IPS-18a (cell line): ENCODE measurements at regions not wholly inside any gene's neighbourhood (a gene's known extent, or its start where the extent isn't known, plus 50 kb on each side); places are given as distances from the start of the nearest gene placed in this dataset.
"Not testable (repeated sequence)": the region's sequence is repeated elsewhere in the genome, so short reads cannot be mapped to it uniquely, and the experiment has no call there.

Source experiments
- H3K27ac ChIP-seq: one replicate; pipeline ENCODE4 v1.5.1; 2013; ENCODE audit warnings: low read length
- H3K27me3 ChIP-seq: one replicate; pipeline ENCODE4 v1.6.1; 2013; ENCODE audit warnings: mild to moderate bottlenecking, low read length; ENCODE audit not compliant: control insufficient read depth, insufficient read depth
- H3K36me3 ChIP-seq: one replicate; pipeline ENCODE4 v1.6.1; 2013; ENCODE audit warnings: low read depth, low read length; ENCODE audit not compliant: control insufficient read depth
- H3K4me1 ChIP-seq: one replicate; pipeline ENCODE4 v1.6.1; 2013; ENCODE audit warnings: low read depth, low read length; ENCODE audit not compliant: control insufficient read depth
- H3K4me3 ChIP-seq: one replicate; pipeline ENCODE4 v1.5.1; 2013; ENCODE audit warnings: low read length
- H3K9ac ChIP-seq: one replicate; pipeline ENCODE4 v1.6.1; 2013; ENCODE audit warnings: mild to moderate bottlenecking, low read length, moderate library complexity
- H3K9me3 ChIP-seq: one replicate; pipeline ENCODE4 v1.6.1; 2013; ENCODE audit warnings: low read depth, low read length; ENCODE audit not compliant: control insufficient read depth

DNA sequence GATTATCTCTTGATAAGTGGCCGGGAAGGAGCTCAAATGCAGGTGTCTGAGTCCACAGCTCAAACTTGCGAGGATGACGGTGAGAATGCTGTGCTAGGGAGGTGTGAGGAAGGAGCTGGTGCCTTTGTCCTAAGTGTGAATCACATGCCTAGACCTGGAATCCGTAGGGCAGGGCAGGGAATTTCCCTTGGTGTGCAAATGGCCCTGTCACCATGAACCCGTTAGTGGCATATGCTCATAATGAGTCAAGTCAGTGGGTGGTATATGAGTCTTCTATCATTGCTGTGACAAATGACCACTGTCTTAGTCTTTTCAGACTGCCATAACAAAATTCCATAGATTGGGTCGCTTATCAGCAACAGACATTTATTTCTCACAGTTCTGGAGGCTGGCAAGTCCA is 163.1 kb upstream of the NBPF12 start:
- not testable (repeated sequence) for H3K27ac ChIP-seq, H3K9me3 ChIP-seq, H3K4me3 ChIP-seq, H3K4me1 ChIP-seq, H3K9ac ChIP-seq, H3K36me3 ChIP-seq, H3K27me3 ChIP-seq

DNA sequence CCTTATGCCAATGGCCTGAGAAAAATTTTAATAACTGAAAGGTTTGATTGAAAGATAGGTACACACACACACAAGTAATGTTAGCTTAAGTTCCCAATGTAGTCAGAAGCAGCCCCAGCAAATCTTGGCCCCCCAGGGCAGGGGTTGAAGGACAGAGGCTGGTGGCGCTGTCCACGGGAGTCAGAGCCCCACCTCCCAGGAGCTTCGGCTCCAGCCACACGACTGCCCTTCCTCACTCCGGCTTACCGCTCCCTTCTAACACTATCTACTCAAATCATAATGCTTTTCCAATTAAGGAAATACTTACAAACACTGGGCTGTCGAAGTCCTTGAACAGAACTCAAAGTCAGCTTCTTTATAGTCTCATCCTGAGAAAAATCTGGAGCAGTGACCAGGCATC is 163.9 kb upstream of the NBPF12 start:
- not testable (repeated sequence) for H3K36me3 ChIP-seq, H3K9me3 ChIP-seq, H3K4me3 ChIP-seq, H3K27me3 ChIP-seq, H3K27ac ChIP-seq, H3K4me1 ChIP-seq, H3K9ac ChIP-seq

DNA sequence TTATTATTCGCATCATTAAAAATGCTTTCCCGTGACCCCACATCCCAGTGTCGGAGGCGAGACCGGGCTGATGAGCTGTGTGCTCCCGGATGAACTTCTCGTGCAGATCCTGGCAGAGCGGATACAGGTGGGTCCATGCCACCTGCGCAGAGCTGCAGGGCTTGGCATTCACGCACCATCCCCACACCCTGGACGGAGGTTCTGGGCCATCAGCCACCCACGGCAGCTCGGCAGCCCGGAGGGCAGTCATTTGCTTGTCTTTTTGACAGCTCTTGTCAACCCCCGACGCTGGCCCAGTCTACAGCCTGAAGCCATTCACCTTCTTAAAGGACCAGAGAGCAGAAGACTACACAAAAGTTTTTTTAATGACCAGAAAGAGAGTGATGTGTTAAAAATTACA is 166.7 kb upstream of the NBPF12 start:
- not testable (repeated sequence) for H3K36me3 ChIP-seq, H3K9me3 ChIP-seq, H3K4me1 ChIP-seq, H3K27ac ChIP-seq, H3K4me3 ChIP-seq, H3K27me3 ChIP-seq, H3K9ac ChIP-seq

DNA sequence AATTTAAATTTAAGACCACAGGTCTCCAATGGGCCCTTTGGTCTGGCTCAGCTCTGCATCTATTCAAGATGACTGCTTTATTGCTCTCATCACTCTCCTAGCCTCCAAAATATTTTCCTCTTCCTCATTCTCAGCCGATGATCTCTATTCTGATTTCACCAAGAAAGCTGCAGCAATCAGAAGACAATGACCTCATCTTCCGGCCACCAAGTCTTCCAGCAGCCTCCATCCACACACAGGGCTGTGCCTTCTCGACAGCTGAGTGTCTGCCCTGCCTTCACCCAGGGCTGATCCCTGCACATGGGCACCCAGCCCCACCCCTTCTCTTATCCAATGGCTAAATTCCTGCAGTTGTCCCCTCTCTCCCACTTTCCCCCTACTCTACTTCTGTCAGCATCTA is 167.1 kb upstream of the NBPF12 start:
- not testable (repeated sequence) for H3K9ac ChIP-seq, H3K36me3 ChIP-seq, H3K9me3 ChIP-seq, H3K4me1 ChIP-seq, H3K4me3 ChIP-seq, H3K27me3 ChIP-seq, H3K27ac ChIP-seq

DNA sequence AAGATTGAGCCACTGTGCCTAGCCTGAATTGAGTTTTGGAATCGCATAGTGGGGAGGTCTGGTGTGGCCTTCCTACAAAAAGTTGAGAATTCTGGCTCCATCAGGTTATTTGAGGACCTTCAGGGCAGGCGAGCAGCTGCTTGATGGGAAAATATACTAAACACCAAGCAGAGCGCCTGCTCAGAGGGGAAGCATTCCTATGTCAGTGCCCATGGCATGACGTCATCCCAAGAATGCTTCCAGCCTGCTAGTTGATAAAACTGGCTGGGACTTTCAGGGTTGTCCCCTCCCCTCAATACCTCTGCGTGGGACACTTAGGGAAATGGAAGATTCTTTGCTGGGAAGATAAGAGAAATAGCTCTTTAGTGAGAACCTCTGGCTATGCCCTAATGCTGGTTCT is 174.9 kb upstream of the NBPF12 start:
- H3K36me3 ChIP-seq, H3K9ac ChIP-seq: not testable (repeated sequence)

DNA sequence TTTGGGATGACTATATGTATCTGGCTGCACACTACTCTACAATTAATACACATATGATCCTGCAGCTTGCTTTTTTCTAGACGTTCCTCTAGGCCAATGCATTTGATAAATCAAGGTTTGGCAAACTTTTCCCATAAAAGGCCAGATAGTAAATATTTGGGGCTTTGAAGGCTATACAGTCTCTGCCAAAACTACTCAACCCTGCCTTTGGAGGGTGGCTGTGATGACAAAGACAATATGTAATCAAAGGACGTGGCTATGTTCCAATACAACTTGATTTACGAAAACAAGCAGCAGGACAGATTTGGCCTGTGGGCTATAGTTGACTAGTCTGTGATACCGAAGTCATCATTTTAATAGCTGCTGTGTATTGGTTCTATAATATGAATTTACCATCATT is 181.3 kb upstream of the NBPF12 start:
- H3K9ac ChIP-seq, H3K36me3 ChIP-seq, H3K9me3 ChIP-seq, H3K4me3 ChIP-seq, H3K27ac ChIP-seq, H3K27me3 ChIP-seq, H3K4me1 ChIP-seq: not testable (repeated sequence)

More for the DNA sequence above, 174.9 kb upstream of the NBPF12 start:
- H3K9me3 ChIP-seq, H3K4me3 ChIP-seq, H3K27me3 ChIP-seq, H3K4me1 ChIP-seq, H3K27ac ChIP-seq: not testable (repeated sequence)

DNA sequence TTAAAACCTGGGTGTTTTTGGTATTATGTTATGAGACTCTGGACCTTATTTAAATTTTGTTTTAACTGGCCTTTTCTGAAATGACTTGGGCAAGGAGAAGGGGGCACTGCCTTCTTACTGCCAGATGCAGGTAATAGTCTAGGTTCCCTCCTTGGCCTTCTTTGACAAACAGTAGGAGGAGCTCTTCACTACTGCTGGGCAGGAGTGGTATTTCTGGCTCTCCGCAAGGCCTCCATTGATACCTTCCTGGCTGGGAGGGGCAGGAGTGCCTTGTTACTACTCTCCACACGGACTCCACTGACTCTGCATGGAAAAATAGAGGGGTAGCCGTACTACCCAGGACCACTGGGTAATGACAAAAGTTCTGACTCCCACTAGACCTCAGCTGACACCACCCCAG is 189.4 kb upstream of the NBPF12 start:
- H3K4me3 ChIP-seq, H3K4me1 ChIP-seq, H3K9me3 ChIP-seq, H3K27me3 ChIP-seq, H3K36me3 ChIP-seq, H3K9ac ChIP-seq, H3K27ac ChIP-seq: not testable (repeated sequence)

DNA sequence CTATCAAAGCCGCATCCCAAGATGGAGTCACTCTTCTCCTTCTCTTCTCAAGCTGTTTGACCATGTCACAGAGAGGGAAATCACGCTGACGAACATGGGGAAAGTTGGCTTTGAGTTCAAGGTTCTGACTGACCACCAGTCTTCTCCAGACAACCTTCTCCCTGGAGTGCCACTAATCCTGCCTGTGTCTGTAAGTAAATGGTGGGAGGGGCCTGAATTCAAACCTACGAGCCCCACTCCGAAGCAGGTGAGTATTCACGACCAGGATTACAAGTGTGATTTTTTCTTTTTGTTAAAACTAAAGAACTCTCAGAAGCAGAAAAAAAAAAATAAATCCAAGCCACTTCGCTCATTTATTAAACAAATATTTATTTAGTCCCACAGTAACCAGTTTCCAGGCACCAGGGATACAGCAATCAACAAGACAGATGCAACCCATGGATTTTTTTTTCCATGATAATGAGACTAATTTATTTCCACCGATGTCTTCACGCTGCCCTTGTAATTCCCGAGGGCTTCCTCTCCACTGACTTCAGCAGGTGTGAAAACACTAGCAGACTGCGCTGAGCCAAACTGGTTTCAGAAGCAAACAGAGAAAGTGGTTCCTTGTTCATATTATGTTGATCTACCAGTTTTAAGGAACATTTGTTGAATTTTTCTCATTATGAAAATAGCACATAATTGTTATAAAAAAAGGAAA is 206.0 kb upstream of the NBPF12 start:
- H3K27ac ChIP-seq, H3K4me1 ChIP-seq, H3K27me3 ChIP-seq, H3K4me3 ChIP-seq, H3K9me3 ChIP-seq, H3K36me3 ChIP-seq, H3K9ac ChIP-seq: not testable (repeated sequence)

DNA sequence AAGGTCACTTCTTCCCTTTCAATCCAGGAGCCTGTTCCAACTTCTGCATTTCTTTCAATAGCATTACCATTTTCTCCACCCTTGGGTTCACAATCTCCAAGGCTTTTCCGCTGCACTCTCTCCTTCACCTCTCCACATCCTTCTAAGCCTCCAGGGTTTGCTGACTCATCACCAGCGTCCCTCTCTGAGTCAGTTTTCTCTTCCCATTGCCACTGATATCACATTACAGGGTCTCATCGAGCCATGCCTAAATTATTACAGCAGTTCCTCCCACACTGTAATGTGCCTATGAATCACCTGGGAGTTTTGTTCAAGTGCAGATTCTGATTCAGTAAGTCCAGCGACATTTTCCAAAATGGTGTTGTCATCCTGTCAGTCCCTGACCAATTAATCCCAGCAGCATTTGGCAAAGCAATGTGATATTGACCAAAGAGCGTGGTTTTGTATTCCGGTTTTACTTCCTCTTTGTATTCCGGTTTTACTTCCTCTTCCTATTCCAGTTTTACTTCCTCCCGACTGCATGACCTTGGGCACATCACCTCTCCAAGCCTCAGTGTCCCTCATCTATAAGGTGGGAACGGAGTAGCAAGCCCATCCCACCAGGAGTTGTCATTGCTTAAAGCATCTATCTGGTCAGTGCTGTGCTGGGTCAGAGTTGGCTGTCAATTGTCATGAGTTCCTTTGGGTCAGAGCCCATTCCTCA is 208.3 kb upstream of the NBPF12 start:
- not testable (repeated sequence) for H3K9ac ChIP-seq, H3K27ac ChIP-seq, H3K4me1 ChIP-seq, H3K4me3 ChIP-seq, H3K27me3 ChIP-seq, H3K36me3 ChIP-seq, H3K9me3 ChIP-seq

DNA sequence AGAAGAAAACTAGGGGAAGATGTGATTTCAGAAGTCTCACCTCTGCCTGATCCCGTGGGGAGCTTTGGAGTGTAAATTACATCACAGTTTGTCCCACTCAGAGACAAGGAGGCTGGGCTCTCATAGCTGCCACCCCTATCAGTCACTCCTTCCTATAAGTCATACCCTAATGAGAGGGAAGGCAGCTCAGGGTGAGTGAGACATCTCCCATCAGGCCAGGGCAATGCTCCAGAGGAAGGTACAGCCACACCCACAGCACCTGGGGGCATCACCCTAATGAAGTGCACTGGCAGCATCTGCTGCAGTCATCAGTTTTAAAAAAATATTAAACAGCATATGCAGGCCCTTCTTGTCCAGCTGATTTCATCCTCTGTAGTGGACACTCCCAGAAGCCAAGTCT is 223.1 kb upstream of the NBPF12 start:
- not testable (repeated sequence) for H3K9me3 ChIP-seq, H3K36me3 ChIP-seq, H3K4me1 ChIP-seq, H3K27me3 ChIP-seq, H3K27ac ChIP-seq, H3K9ac ChIP-seq, H3K4me3 ChIP-seq

DNA sequence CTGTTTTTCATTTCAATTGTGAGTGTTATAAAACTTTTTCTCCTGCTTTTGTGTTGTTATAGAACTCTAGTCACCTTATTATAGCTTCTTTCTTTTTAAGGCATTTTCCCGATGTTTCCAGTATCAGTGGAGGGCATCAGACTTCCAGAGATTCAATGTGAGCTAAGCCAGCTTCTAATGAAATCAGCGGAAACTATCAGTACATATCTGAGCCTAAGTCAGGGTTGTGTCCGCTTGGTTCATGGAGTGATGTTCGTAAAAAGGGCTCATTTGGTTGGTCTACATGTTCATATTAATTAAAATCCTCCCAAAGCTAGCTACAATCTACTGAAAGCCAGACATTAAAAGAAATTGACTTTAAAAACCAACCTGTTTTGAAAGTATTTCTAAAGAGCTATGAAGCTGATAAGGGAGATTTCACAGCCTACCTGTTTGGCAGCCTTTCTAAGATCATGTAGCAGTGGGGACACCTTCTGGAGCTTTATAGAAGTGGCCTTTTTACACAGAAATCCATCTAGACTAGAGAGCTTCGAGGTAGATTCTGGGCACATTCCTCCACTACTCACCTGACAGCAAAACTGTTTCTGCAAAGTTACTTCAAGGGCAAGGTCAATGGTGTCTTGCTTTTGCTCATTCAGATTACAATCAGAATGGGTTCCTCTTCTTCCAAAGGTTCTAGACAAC is 227.1 kb upstream of the NBPF12 start:
- H3K27ac ChIP-seq, H3K27me3 ChIP-seq, H3K9me3 ChIP-seq, H3K4me1 ChIP-seq, H3K4me3 ChIP-seq, H3K9ac ChIP-seq, H3K36me3 ChIP-seq: not testable (repeated sequence)

DNA sequence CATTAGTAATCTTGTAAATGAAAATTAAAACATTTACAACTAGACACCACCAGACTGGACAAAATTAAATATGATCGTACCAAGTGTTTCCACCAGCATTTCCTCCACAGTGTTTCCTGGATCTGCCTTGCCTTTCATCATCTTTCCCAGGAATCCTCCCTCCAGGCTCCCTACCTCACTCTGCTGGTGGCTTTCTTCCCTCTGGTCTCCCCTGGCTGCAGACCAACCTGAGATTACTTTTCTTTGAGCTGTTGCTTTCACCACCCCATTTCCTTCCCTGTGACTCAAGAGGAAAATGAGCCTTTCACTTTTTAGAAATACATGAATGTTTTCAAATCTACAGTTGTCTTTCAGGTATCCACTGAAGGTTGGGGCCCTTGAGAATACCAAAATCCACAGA is 228.8 kb upstream of the NBPF12 start:
- not testable (repeated sequence) for H3K27ac ChIP-seq, H3K27me3 ChIP-seq, H3K4me3 ChIP-seq, H3K36me3 ChIP-seq, H3K9ac ChIP-seq, H3K4me1 ChIP-seq, H3K9me3 ChIP-seq
